ENCODE measurements at regions not wholly inside any gene's neighbourhood (a gene's known extent, or its start where the extent isn't known, plus 50 kb on each side); places are given as distances from the start of the nearest gene placed in this dataset.

GRCh38 chr1:42043182-42043581 is 110.0 kb upstream of the GUCA2B start (continued):
- no peak for TF ChIP-seq MIER1 (IDR thresholded peaks at IDR 0.05; ENCODE audit: low read depth)
- TF ChIP-seq ZNF224 (CRISPR knock-in tag; IDR thresholded peaks at IDR 0.05) = no peak
- no peak for TF ChIP-seq EHMT2 (IDR thresholded peaks at IDR 0.05)

- ATAC-seq (no peak), FAIRE-seq (no peak), DNase-seq (ENCODE audit: extremely low read depth in 1 of 4, low spot score in 3 of 4) (no peak)
- Histone ChIP-seq H3K9me1 (ENCODE audit: control insufficient read depth, insufficient read depth, low read length) (no peaks in the 10 kb centered on the region), H3K9me3 (replicated peaks; ENCODE audit: control insufficient read depth, insufficient read depth, low read depth, low read length) (no peaks in the 10 kb centered on the region), H3K27ac (ENCODE audit: extremely low read depth, low read depth, low read length) (no peak overlapping the region), H4K20me1 (replicated peaks; ENCODE audit: control insufficient read depth, insufficient read depth, low read length) (no peaks in the 10 kb centered on the region), H2AFZ (ENCODE audit: low read depth, low read length) (no peak overlapping the region), H3K4me2 (ENCODE audit: insufficient read depth, low read length) (no peak overlapping the region), H3K4me3 (no peak overlapping the region), H3K9ac (ENCODE audit: insufficient read depth in 1 of 2, low read depth in 2 of 2, low read length in 2 of 2) (no peak overlapping the region), H3K4me1 (replicated peaks in 1 of 2; ENCODE audit: control insufficient read depth in 2 of 2, insufficient read depth in 2 of 2, low read length in 2 of 2) (peaks cover 2 to 5% of the 10 kb centered on the region in 2 experiments; a peak in 3 of 5 replicates), H3K36me3 (ENCODE audit: control insufficient read depth, insufficient read depth, low read length) (no peaks in the 10 kb centered on the region), H3K79me2 (ENCODE audit: control insufficient read depth, insufficient read depth, low read length) (no peaks in the 10 kb centered on the region), H3K27me3 (ENCODE audit: control insufficient read depth in 2 of 2, insufficient read depth in 2 of 2, low read length in 2 of 2) (peaks cover 27 to 29% of the 10 kb centered on the region in 2 experiments)
- intact Hi-C loops (cut with micrococcal nuclease) (no loop called here), in situ Hi-C loops (cut with MboI) (no loop called here)
- under 1% methylated on average over 16 of the region's 17 CpGs for WGBS (ENCODE audit: insufficient coverage, low coverage, missing lambda C conversion rate)
- POLR2A ChIA-PET = no interaction called here
- CTCF ChIA-PET (ENCODE audit: low intra/inter-chr PET ratio) = no interaction called here
- no TSS peak for BruUV-seq (replicated peaks)
- TF ChIP-seq SIN3B (IDR thresholded peaks at IDR 0.05; ENCODE audit: low read depth) (no peak), HLTF (IDR thresholded peaks at IDR 0.05) (no peak), SRSF1 (IDR thresholded peaks at IDR 0.05; ENCODE audit: low read depth, low read length) (no peak), SRSF7 (optimal IDR thresholded peaks at IDR 0.05; ENCODE audit: low read depth, low read length) (no peak), CSDE1 (IDR thresholded peaks at IDR 0.05) (no peak), HSF4 (CRISPR knock-in tag; IDR thresholded peaks at IDR 0.05; ENCODE audit: borderline replicate concordance) (no peak), NFE2L1 (tag; IDR thresholded peaks at IDR 0.05; ENCODE audit: borderline replicate concordance, low read depth) (no peak), ZNF408 (CRISPR knock-in tag; IDR thresholded peaks at IDR 0.05; ENCODE audit: low read depth) (no peak), ZNF592 (IDR thresholded peaks at IDR 0.05) (no peak), VEZF1 (CRISPR knock-in tag; IDR thresholded peaks at IDR 0.05) (no peak), ZNF311 (CRISPR knock-in tag; IDR thresholded peaks at IDR 0.05) (no peak), E4F1 (CRISPR knock-in tag; IDR thresholded peaks at IDR 0.05; ENCODE audit: borderline replicate concordance) (no peak), ZBTB8A (IDR thresholded peaks at IDR 0.05; ENCODE audit: partially characterized antibody) (no peak)
Measured at GRCh38 chr1:42041031-42041430, 112.2 kb upstream of the GUCA2B start.
